ENCODE measurements at regions not wholly inside any gene's neighbourhood (a gene's known extent, or its start where the extent isn't known, plus 50 kb on each side); places are given as distances from the start of the nearest gene placed in this dataset.
"Not testable (repeated sequence)": the region's sequence is repeated elsewhere in the genome, so short reads cannot be mapped to it uniquely, and the experiment has no call there.

DNA sequence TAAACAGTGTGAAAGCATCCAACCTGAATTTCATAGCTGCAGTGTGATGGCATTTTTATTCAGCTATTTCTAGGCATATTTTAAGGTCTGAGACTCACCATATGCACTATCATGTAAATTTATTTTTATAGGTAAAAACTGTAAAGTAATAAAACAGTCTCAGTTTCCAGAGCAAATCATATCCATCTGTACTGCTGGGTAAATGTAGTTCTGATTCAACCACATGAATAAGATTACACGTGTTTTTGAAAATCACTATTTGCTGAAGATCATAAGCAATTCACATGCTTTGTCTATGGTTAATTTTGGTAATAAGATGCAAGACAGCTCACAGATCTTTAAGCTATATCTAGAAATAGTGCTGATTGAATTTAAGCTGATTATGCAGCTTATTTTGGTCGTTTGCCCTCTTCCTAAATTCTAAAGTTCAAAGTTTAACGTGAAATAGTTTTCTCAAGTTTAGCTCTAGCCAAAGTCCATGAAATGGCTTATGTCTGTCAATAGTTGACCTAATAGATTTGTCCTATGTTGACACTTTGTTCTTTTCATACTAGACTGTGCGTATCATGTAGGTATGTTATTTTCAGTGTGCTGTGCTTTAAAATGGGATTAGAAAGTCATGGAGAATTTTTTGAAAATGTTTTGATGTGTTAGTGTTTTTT is 489.0 kb downstream of the USP25 start:
- DNase-seq: no peak
- FAIRE-seq: no peak
- Histone ChIP-seq H3K4me1 (ENCODE audit: control insufficient read depth in 2 of 3, insufficient read depth in 2 of 3, low read depth in 1 of 3, low read length in 3 of 3) (peaks cover 0 to 17% (median 3%) of the 10 kb centered on the region in 3 donors), H3K9me3 (ENCODE audit: control insufficient read depth in 2 of 3, insufficient read depth in 1 of 3, low read length in 3 of 3) (no peaks in the 10 kb centered on the region), H3K4me3 (ENCODE audit: low read length in 3 of 3) (no peak overlapping the region), H3K9ac (ENCODE audit: low read length in 3 of 3) (no peak overlapping the region), H3K36me3 (ENCODE audit: control insufficient read depth in 2 of 3, insufficient read depth in 3 of 3, low read length in 3 of 3) (no peaks in the 10 kb centered on the region), H3K27me3 (ENCODE audit: control insufficient read depth, insufficient read depth, low read length) (no peaks in the 10 kb centered on the region), H3K27ac (ENCODE audit: low read depth in 2 of 2, low read length in 2 of 2) (no peak overlapping the region)
- TF ChIP-seq CTCF (IDR thresholded peaks at IDR 0.05; ENCODE audit: borderline replicate concordance, extremely low read depth, insufficient read depth): no peak
- intact Hi-C loops (cut with DNase I): no loop called here

DNA sequence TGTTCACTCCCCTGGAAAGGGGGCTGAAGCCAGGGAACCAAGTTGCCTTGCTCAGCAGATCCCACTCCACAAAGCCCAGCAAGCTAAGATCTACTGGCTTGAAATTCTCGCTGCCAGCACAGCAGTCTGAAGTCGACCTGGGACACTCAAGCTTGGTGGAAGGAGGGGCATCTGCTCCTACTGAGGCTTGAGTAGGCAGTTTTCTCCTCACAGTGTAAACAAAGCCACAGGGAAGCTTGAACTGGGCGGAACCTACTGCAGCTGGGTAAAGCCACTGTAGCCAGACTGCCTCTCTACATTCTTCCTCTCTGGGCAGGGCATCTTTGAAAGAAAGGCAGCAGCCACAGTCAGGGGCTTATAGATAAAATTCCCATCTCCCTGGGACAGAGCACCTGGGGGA is 495.0 kb downstream of the USP25 start:
- intact Hi-C loops (cut with DNase I); H3K27ac ChIP-seq (ENCODE audit: low read depth in 2 of 2, low read length in 2 of 2); H3K36me3 ChIP-seq (ENCODE audit: control insufficient read depth in 2 of 3, insufficient read depth in 3 of 3, low read length in 3 of 3); H3K9ac ChIP-seq (ENCODE audit: low read length in 3 of 3); H3K4me3 ChIP-seq (ENCODE audit: low read length in 3 of 3); FAIRE-seq; H3K9me3 ChIP-seq (ENCODE audit: control insufficient read depth in 2 of 3, insufficient read depth in 1 of 3, low read length in 3 of 3); H3K27me3 ChIP-seq (ENCODE audit: control insufficient read depth, insufficient read depth, low read length); DNase-seq; H3K4me1 ChIP-seq (ENCODE audit: control insufficient read depth in 2 of 3, insufficient read depth in 2 of 3, low read depth in 1 of 3, low read length in 3 of 3): not testable (repeated sequence)

GRCh38 chr21:16239659-16240265 is 510.0 kb downstream of the USP25 start:
- no peaks in the 10 kb centered on the region for H3K27me3 ChIP-seq (ENCODE audit: control insufficient read depth, insufficient read depth, low read length)
- FAIRE-seq: no peak
- H3K9me3 ChIP-seq (ENCODE audit: control insufficient read depth in 2 of 3, insufficient read depth in 1 of 3, low read length in 3 of 3): no peaks in the 10 kb centered on the region
- no peak for TF ChIP-seq CTCF (IDR thresholded peaks at IDR 0.05; ENCODE audit: borderline replicate concordance, extremely low read depth, insufficient read depth)
- no peak overlapping the region for H3K27ac ChIP-seq (ENCODE audit: low read depth in 2 of 2, low read length in 2 of 2)
- no peak for DNase-seq
- intact Hi-C loops (cut with DNase I): no loop called here
- H3K4me3 ChIP-seq (ENCODE audit: low read length in 3 of 3): no peak overlapping the region
- no peaks in the 10 kb centered on the region for H3K4me1 ChIP-seq (ENCODE audit: control insufficient read depth in 2 of 3, insufficient read depth in 2 of 3, low read depth in 1 of 3, low read length in 3 of 3)
- no peaks in the 10 kb centered on the region for H3K36me3 ChIP-seq (ENCODE audit: control insufficient read depth in 2 of 3, insufficient read depth in 3 of 3, low read length in 3 of 3)
- no peak overlapping the region for H3K9ac ChIP-seq (ENCODE audit: low read length in 3 of 3)

GRCh38 chr21:16241016-16241415 is 511.2 kb downstream of the USP25 start:
- no peak for TF ChIP-seq CTCF (IDR thresholded peaks at IDR 0.05; ENCODE audit: borderline replicate concordance, extremely low read depth, insufficient read depth)
- H3K9ac ChIP-seq (ENCODE audit: low read length in 3 of 3): no peak overlapping the region
- H3K4me3 ChIP-seq (ENCODE audit: low read length in 3 of 3): no peak overlapping the region
- intact Hi-C loops (cut with DNase I): no loop called here
- H3K36me3 ChIP-seq (ENCODE audit: control insufficient read depth in 2 of 3, insufficient read depth in 3 of 3, low read length in 3 of 3): no peaks in the 10 kb centered on the region
- H3K4me1 ChIP-seq (ENCODE audit: control insufficient read depth in 2 of 3, insufficient read depth in 2 of 3, low read depth in 1 of 3, low read length in 3 of 3): no peaks in the 10 kb centered on the region
- FAIRE-seq (no peak), DNase-seq (no peak)
- no peaks in the 10 kb centered on the region for H3K27me3 ChIP-seq (ENCODE audit: control insufficient read depth, insufficient read depth, low read length)
- H3K27ac ChIP-seq (ENCODE audit: low read depth in 2 of 2, low read length in 2 of 2): no peak overlapping the region
- no peaks in the 10 kb centered on the region for H3K9me3 ChIP-seq (ENCODE audit: control insufficient read depth in 2 of 3, insufficient read depth in 1 of 3, low read length in 3 of 3)
